ENCODE measurements at regions not wholly inside any gene's neighbourhood (a gene's known extent, or its start where the extent isn't known, plus 50 kb on each side); places are given as distances from the start of the nearest gene placed in this dataset.

- no peaks in the 10 kb centered on the region for H3K9me3 ChIP-seq
- H4K20me1 ChIP-seq (ENCODE audit: insufficient read depth): no peaks in the 10 kb centered on the region
- no peaks in the 10 kb centered on the region for H3F3A ChIP-seq (replicated peaks; ENCODE audit: insufficient read depth)
- H3K4me2 ChIP-seq: no peak overlapping the region
- H3K4me3 ChIP-seq (ENCODE audit: low read depth in 2 of 2, low read length in 1 of 2): no peak overlapping the region
- H3K79me2 ChIP-seq (ENCODE audit: insufficient read depth): no peaks in the 10 kb centered on the region
- TF ChIP-seq GATA2 (CRISPR knock-in tag; IDR thresholded peaks at IDR 0.05): no peak
- TF ChIP-seq FOXM1 (IDR thresholded peaks at IDR 0.05; ENCODE audit: low read depth): no peak
- TF ChIP-seq CHD2 (IDR thresholded peaks at IDR 0.05; ENCODE audit: low read length, partially characterized antibody): no peak
- no peak for TF ChIP-seq CTCF (IDR thresholded peaks at IDR 0.05)
- no peak for TF ChIP-seq POLR2AphosphoS5 (IDR thresholded peaks at IDR 0.05; ENCODE audit: low read depth, low read length)
- no peak for TF ChIP-seq PBX3 (IDR thresholded peaks at IDR 0.05)
- no peak for TF ChIP-seq USF1 (IDR thresholded peaks at IDR 0.05; ENCODE audit: borderline replicate concordance, low read depth)
- no peak for TF ChIP-seq FOXJ3 (CRISPR knock-in tag; IDR thresholded peaks at IDR 0.05)
- TF ChIP-seq RFX5 (IDR thresholded peaks at IDR 0.05; ENCODE audit: low read length): no peak
- TF ChIP-seq EP300 (IDR thresholded peaks at IDR 0.05; ENCODE audit: borderline replicate concordance in 1 of 2, low read depth in 1 of 2, low read length in 1 of 2): no peak
- no peaks in the 10 kb centered on the region for H3K36me3 ChIP-seq (replicated peaks in 1 of 2; ENCODE audit: control insufficient read depth in 1 of 2, insufficient read depth in 2 of 2, low read length in 1 of 2)
- no peaks in the 10 kb centered on the region for H3K4me1 ChIP-seq (ENCODE audit: control insufficient read depth in 1 of 2, insufficient read depth in 2 of 2, low read depth in 1 of 2, low read length in 1 of 2)
- no peak overlapping the region for H3K9ac ChIP-seq
- no peaks in the 10 kb centered on the region for H3K9me2 ChIP-seq
- H3K27me3 ChIP-seq (ENCODE audit: insufficient read depth): no peaks in the 10 kb centered on the region
- DNase-seq: no peak
- no peak overlapping the region for H2AFZ ChIP-seq (ENCODE audit: low read depth)
- no peak overlapping the region for H3K27ac ChIP-seq (ENCODE audit: low read depth in 2 of 2, low read length in 1 of 2)
- CTCF ChIA-PET: no interaction called here
- POLR2A ChIA-PET: no interaction called here
Observed at GRCh38 chr15:27660676-27661075, 438.4 kb downstream of the OCA2 start.

- CTCF ChIA-PET: no interaction called here
- no peaks in the 10 kb centered on the region for H3K9me3 ChIP-seq
- no peaks in the 10 kb centered on the region for H3K79me2 ChIP-seq (ENCODE audit: insufficient read depth)
- H3K36me3 ChIP-seq (replicated peaks in 1 of 2; ENCODE audit: control insufficient read depth in 1 of 2, insufficient read depth in 2 of 2, low read length in 1 of 2): no peaks in the 10 kb centered on the region
- no peak overlapping the region for H2AFZ ChIP-seq (ENCODE audit: low read depth)
- H3K4me2 ChIP-seq: no peak overlapping the region
- TF ChIP-seq JUND (IDR thresholded peaks at IDR 0.05) (no peak), NRF1 (IDR thresholded peaks at IDR 0.05; ENCODE audit: low read depth, low read length) (no peak), MXI1 (IDR thresholded peaks at IDR 0.05; ENCODE audit: low read depth, low read length) (no peak), RXRA (IDR thresholded peaks at IDR 0.05; ENCODE audit: borderline replicate concordance, low read depth) (no peak), USF1 (IDR thresholded peaks at IDR 0.05; ENCODE audit: borderline replicate concordance, low read depth) (no peak), IRF3 (IDR thresholded peaks at IDR 0.05; ENCODE audit: low read depth, low read length) (no peak), RAD21 (IDR thresholded peaks at IDR 0.05; ENCODE audit: low read length) (no peak), GATA2 (CRISPR knock-in tag; IDR thresholded peaks at IDR 0.05) (no peak)
- H3K4me3 ChIP-seq (ENCODE audit: low read depth in 2 of 2, low read length in 1 of 2): no peak overlapping the region
- no peak overlapping the region for H3K9ac ChIP-seq
- no peaks in the 10 kb centered on the region for H4K20me1 ChIP-seq (ENCODE audit: insufficient read depth)
- H3K27me3 ChIP-seq (ENCODE audit: insufficient read depth): no peaks in the 10 kb centered on the region
- H3K4me1 ChIP-seq (ENCODE audit: control insufficient read depth in 1 of 2, insufficient read depth in 2 of 2, low read depth in 1 of 2, low read length in 1 of 2): no peaks in the 10 kb centered on the region; a peak in 1 of 4 replicates
- 45% methylated on average over 9 of the region's 29 CpGs for WGBS (ENCODE audit: low lambda C conversion rate)
- no peaks in the 10 kb centered on the region for H3K9me2 ChIP-seq
- no peak overlapping the region for H3K27ac ChIP-seq (ENCODE audit: low read depth in 2 of 2, low read length in 1 of 2)
- POLR2A ChIA-PET: no interaction called here
- no peak for DNase-seq
- H3F3A ChIP-seq (replicated peaks; ENCODE audit: insufficient read depth): no peaks in the 10 kb centered on the region
Observed at GRCh38 chr15:27656296-27656987, 442.7 kb downstream of the OCA2 start.
